Brain microvascular endothelial cell (primary cell): ENCODE measurements at regions not wholly inside any gene's neighbourhood (a gene's known extent, or its start where the extent isn't known, plus 50 kb on each side); places are given as distances from the start of the nearest gene placed in this dataset.

Source experiments
- DNase-seq: peaks from one replicate; pipeline ENCODE4 v3.0.0-alpha.2; 2020
- H3K27ac ChIP-seq: fragments of 250-450 bp; sonication (Bioruptor Pico); 2 replicates; pipeline ENCODE4 v1.5.1; 2020; ENCODE audit warnings: mild to moderate bottlenecking, moderate library complexity
- H3K27me3 ChIP-seq: fragments of 250-450 bp; sonication (Bioruptor Pico); replicated peaks from 2 replicates; pipeline ENCODE4 v1.5.1; 2020; ENCODE audit warnings: mild to moderate bottlenecking
- H3K36me3 ChIP-seq: fragments of 250-450 bp; sonication (Bioruptor Pico); replicated peaks from 2 replicates; pipeline ENCODE4 v1.5.1; 2020; ENCODE audit warnings: mild to moderate bottlenecking
- H3K4me3 ChIP-seq: 2 replicates; pipeline ENCODE4 v1.5.1; 2011; ENCODE audit warnings: low read depth, mild to moderate bottlenecking, control low read depth, low read length, moderate library complexity
- in situ Hi-C: cut with HindIII; loops from 2 replicates; pipeline ENCODE4 v1.10.0; 2017; ENCODE audit warnings: low sequenced_read_pairs, low pct_ligation_motif_present
- TF ChIP-seq, protein P1 (sequence below): IDR thresholded peaks from 2 replicates; pipeline ENCODE4 v1.5.1; 2011; ENCODE audit warnings: low read depth, mild to moderate bottlenecking, moderate library complexity, low read length, control low read depth, inconsistent platforms; ENCODE audit errors: missing control alignments

DNA sequence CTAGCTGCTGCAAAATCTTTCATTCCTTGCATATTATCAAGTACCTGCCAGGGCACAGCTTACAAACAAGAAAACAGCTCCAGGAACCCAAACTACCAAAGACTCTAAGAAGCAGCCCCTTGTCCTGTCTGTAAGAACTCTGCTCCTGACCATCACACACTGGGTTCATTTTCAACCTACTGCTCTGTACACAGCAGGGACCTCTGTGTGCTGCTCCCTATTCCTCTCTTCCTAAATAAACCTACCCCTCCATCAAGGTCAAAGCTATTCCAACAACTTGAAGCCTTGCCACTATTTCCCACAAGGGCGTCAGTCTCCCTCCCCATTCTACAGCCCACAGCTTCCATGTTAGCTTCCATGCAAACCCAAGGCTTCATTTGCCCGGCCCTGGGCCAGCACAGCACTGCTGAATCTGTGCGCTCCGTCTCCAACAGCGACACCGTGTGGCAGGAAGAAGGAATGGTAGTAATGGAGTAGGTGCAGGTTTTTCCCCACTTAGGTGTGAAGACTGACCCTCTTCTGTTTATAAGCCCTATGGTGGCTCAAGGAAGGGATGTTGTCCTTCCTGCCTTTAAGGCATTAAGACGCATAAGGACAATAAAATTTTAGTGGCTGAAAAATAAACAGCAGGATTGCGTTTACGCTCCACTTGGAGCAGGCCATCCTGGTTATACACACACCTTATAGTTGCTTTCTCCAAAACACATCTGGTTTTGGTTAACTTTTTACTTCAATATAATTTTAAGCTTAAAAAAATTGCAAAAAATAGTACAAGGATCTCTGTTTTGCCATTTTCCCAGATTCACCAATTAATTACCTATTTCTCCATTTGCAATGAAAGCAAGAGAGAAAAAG lies 115.2 kb upstream of the NXT1 start:
- no peak for DNase-seq
- no peaks in the 10 kb centered on the region for H3K36me3 ChIP-seq
- in situ Hi-C loops, result no loop called here
- no peak overlapping the region for H3K4me3 ChIP-seq
- H3K27ac ChIP-seq, result no peak overlapping the region
- TF ChIP-seq, protein P1, sequence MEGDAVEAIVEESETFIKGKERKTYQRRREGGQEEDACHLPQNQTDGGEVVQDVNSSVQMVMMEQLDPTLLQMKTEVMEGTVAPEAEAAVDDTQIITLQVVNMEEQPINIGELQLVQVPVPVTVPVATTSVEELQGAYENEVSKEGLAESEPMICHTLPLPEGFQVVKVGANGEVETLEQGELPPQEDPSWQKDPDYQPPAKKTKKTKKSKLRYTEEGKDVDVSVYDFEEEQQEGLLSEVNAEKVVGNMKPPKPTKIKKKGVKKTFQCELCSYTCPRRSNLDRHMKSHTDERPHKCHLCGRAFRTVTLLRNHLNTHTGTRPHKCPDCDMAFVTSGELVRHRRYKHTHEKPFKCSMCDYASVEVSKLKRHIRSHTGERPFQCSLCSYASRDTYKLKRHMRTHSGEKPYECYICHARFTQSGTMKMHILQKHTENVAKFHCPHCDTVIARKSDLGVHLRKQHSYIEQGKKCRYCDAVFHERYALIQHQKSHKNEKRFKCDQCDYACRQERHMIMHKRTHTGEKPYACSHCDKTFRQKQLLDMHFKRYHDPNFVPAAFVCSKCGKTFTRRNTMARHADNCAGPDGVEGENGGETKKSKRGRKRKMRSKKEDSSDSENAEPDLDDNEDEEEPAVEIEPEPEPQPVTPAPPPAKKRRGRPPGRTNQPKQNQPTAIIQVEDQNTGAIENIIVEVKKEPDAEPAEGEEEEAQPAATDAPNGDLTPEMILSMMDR, result peak; percentile 89
- no peaks in the 10 kb centered on the region for H3K27me3 ChIP-seq

GRCh38 chr20:23234311-23235078 lies 116.1 kb upstream of the NXT1 start:
- Histone ChIP-seq H3K36me3 (no peaks in the 10 kb centered on the region), H3K27ac (no peak overlapping the region), H3K27me3 (no peaks in the 10 kb centered on the region), H3K4me3 (no peak overlapping the region)
- DNase-seq, result no peak
- TF ChIP-seq, protein P1, result no peak
- in situ Hi-C loops, result no loop called here

GRCh38 chr20:23233341-23233740 lies 117.2 kb upstream of the NXT1 start:
- H3K36me3 ChIP-seq, result no peaks in the 10 kb centered on the region
- no peak for DNase-seq
- H3K27ac ChIP-seq, result no peak overlapping the region
- TF ChIP-seq, protein P1, result no peak
- in situ Hi-C loops, result no loop called here
- no peaks in the 10 kb centered on the region for H3K27me3 ChIP-seq
- no peak overlapping the region for H3K4me3 ChIP-seq

- Histone ChIP-seq H3K27me3 (no peaks in the 10 kb centered on the region), H3K4me3 (no peak overlapping the region), H3K27ac (no peak overlapping the region), H3K36me3 (no peaks in the 10 kb centered on the region)
- in situ Hi-C loops, result no loop called here
- TF ChIP-seq, protein P1, result no peak
- no peak for DNase-seq
Measured at GRCh38 chr20:23232679-23233308, 117.8 kb upstream of the NXT1 start.

DNA sequence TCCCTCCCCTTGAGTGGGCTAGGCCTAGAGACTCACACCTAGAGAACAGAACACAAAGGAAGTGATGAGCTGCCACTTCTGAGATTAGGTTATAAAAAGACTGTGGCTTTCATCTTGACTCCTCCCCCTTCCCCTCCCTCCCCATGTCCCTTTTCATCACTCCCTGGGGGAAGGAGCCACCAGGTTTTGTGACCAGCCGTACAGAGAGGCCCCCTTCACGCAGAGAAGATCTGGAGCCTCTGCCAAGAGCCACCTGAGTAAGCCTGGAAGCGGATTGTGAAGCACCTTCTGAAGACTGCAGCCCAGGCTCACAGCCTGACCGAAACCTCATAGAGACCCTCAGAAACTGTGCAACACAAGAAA lies 118.4 kb upstream of the NXT1 start:
- TF ChIP-seq, protein P1, result no peak
- no peak overlapping the region for H3K27ac ChIP-seq
- H3K27me3 ChIP-seq, result no peaks in the 10 kb centered on the region
- in situ Hi-C loops, result no loop called here
- H3K36me3 ChIP-seq, result no peaks in the 10 kb centered on the region
- H3K4me3 ChIP-seq, result no peak overlapping the region
- DNase-seq, result no peak
